ENCODE measurements at regions not wholly inside any gene's neighbourhood (a gene's known extent, or its start where the extent isn't known, plus 50 kb on each side); places are given as distances from the start of the nearest gene placed in this dataset.

GRCh38 chr18:38167623-38168022 is 602.0 kb upstream of the CELF4 start:
- TF ChIP-seq POLR2A (IDR thresholded peaks at IDR 0.05), result no peak
- TF ChIP-seq, protein P1, sequence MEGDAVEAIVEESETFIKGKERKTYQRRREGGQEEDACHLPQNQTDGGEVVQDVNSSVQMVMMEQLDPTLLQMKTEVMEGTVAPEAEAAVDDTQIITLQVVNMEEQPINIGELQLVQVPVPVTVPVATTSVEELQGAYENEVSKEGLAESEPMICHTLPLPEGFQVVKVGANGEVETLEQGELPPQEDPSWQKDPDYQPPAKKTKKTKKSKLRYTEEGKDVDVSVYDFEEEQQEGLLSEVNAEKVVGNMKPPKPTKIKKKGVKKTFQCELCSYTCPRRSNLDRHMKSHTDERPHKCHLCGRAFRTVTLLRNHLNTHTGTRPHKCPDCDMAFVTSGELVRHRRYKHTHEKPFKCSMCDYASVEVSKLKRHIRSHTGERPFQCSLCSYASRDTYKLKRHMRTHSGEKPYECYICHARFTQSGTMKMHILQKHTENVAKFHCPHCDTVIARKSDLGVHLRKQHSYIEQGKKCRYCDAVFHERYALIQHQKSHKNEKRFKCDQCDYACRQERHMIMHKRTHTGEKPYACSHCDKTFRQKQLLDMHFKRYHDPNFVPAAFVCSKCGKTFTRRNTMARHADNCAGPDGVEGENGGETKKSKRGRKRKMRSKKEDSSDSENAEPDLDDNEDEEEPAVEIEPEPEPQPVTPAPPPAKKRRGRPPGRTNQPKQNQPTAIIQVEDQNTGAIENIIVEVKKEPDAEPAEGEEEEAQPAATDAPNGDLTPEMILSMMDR (IDR thresholded peaks at IDR 0.05), result no peak
